ENCODE measurements at regions not wholly inside any gene's neighbourhood (a gene's known extent, or its start where the extent isn't known, plus 50 kb on each side); places are given as distances from the start of the nearest gene placed in this dataset.

DNA sequence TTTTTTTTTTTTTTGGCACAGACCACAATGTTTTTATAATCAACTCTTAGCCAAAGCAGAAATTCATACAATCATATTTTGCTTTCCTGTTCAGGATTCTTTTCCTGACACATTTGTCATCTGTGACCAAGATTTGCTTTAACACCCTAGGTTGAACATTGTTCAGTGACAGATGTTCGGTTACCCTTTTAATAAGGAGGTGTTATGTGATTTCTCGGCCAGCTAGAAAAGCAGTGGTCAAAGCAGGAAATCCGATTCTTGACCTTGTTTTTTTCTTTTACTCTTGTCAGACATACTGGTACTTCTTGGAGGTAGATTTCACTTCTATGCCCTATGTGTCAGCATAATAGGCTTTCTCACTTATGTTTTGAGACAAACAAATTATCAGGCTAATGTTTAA lies 335.3 kb upstream of the ACTBL2 start:
- TF ChIP-seq GATA3 (IDR thresholded peaks at IDR 0.05; ENCODE audit: low read depth, low read length) (no peak), GATA2 (IDR thresholded peaks at IDR 0.05; ENCODE audit: low read depth, low read length) (no peak)
